D341Med (cell line): ENCODE measurements at regions not wholly inside any gene's neighbourhood (a gene's known extent, or its start where the extent isn't known, plus 50 kb on each side); places are given as distances from the start of the nearest gene placed in this dataset.

ENCODE experiments used
- DNase-seq: peaks from one replicate; pipeline ENCODE4 v3.0.0; 2012; ENCODE audit warnings: low spot score

- DNase-seq = no peak
Observed at GRCh38 chr6:164214066-164214465, 799.5 kb downstream of the QKI start.

- no peak for DNase-seq
Observed at GRCh38 chr6:164211254-164211653, 796.7 kb downstream of the QKI start.

- no peak for DNase-seq
Observed at GRCh38 chr6:164210783-164211182, 796.3 kb downstream of the QKI start.

GRCh38 chr6:164210323-164210722 is 795.8 kb downstream of the QKI start:
- no peak for DNase-seq

GRCh38 chr6:164208371-164208770 is 793.9 kb downstream of the QKI start:
- DNase-seq = no peak

- no peak for DNase-seq
Observed at GRCh38 chr6:164206807-164207423, 792.4 kb downstream of the QKI start.

GRCh38 chr6:164200071-164200470 is 785.6 kb downstream of the QKI start:
- DNase-seq = no peak

GRCh38 chr6:164195942-164196281 is 781.4 kb downstream of the QKI start:
- no peak for DNase-seq

GRCh38 chr6:164195278-164195941 is 780.9 kb downstream of the QKI start:
- no peak for DNase-seq

GRCh38 chr6:164188861-164189260 is 774.3 kb downstream of the QKI start:
- no peak for DNase-seq

- DNase-seq = no peak
Observed at GRCh38 chr6:164185471-164185871, 771.0 kb downstream of the QKI start.

- no peak for DNase-seq
Observed at GRCh38 chr6:164184410-164184809, 769.9 kb downstream of the QKI start.

GRCh38 chr6:164183556-164184123 is 769.1 kb downstream of the QKI start:
- DNase-seq = no peak

- DNase-seq = no peak
Observed at GRCh38 chr6:164178679-164179332, 764.3 kb downstream of the QKI start.

- DNase-seq = no peak
Observed at GRCh38 chr6:164169355-164169754, 754.8 kb downstream of the QKI start.

GRCh38 chr6:164168595-164168994 is 754.1 kb downstream of the QKI start:
- no peak for DNase-seq

- DNase-seq = no peak
Observed at GRCh38 chr6:164167873-164168405, 753.4 kb downstream of the QKI start.

- DNase-seq = no peak
Observed at GRCh38 chr6:164166996-164167395, 752.5 kb downstream of the QKI start.

GRCh38 chr6:164166515-164166914 is 752.0 kb downstream of the QKI start:
- no peak for DNase-seq

- no peak for DNase-seq
Observed at GRCh38 chr6:164164876-164165275, 750.4 kb downstream of the QKI start.

- no peak for DNase-seq
Observed at GRCh38 chr6:164163239-164163638, 748.7 kb downstream of the QKI start.

- no peak for DNase-seq
Observed at GRCh38 chr6:164159061-164159460, 744.5 kb downstream of the QKI start.

GRCh38 chr6:164154588-164154987 is 740.1 kb downstream of the QKI start:
- no peak for DNase-seq
